NB4 (cell line): ENCODE measurements at regions not wholly inside any gene's neighbourhood (a gene's known extent, or its start where the extent isn't known, plus 50 kb on each side); places are given as distances from the start of the nearest gene placed in this dataset.

Experiments
- POLR2A ChIP-seq: IDR thresholded peaks from 2 replicates; pipeline ENCODE4 v1.6.1; 2011; ENCODE audit warnings: mild to moderate bottlenecking; ENCODE audit not compliant: insufficient read length; ENCODE audit errors: extremely low read depth
- TF ChIP-seq, protein P1 (sequence below): IDR thresholded peaks from one replicate; pipeline ENCODE4 v1.5.1; 2012; ENCODE audit warnings: low read depth, low read length
- TF ChIP-seq, protein P2 (sequence below): IDR thresholded peaks from 2 replicates; pipeline ENCODE4 v1.6.1; 2011; ENCODE audit warnings: low read depth, low read length

DNA sequence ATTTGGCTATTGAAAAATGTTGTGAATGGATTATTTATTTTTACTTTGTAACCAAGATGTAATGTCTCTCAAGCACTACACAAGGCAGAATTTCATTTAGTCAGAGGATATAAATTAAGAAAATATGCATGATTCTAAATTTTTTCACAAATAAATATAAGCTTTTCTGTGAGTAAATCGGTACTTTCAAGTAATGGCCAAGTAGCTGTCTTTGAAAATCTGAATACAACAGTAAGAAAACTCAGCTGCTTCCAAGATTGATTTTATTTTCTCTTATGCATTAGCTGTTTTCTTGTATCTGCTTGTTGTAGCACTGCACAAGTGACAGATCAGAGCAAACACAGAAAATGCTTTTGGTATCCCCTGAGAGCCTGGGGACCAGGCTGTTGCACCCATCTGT is 998.5 kb upstream of the GHITM start:
- TF ChIP-seq, protein P1, sequence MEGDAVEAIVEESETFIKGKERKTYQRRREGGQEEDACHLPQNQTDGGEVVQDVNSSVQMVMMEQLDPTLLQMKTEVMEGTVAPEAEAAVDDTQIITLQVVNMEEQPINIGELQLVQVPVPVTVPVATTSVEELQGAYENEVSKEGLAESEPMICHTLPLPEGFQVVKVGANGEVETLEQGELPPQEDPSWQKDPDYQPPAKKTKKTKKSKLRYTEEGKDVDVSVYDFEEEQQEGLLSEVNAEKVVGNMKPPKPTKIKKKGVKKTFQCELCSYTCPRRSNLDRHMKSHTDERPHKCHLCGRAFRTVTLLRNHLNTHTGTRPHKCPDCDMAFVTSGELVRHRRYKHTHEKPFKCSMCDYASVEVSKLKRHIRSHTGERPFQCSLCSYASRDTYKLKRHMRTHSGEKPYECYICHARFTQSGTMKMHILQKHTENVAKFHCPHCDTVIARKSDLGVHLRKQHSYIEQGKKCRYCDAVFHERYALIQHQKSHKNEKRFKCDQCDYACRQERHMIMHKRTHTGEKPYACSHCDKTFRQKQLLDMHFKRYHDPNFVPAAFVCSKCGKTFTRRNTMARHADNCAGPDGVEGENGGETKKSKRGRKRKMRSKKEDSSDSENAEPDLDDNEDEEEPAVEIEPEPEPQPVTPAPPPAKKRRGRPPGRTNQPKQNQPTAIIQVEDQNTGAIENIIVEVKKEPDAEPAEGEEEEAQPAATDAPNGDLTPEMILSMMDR, result no peak
- TF ChIP-seq POLR2A, result no peak
- TF ChIP-seq, protein P2, sequence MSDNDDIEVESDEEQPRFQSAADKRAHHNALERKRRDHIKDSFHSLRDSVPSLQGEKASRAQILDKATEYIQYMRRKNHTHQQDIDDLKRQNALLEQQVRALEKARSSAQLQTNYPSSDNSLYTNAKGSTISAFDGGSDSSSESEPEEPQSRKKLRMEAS, result no peak
